ENCODE measurements at regions not wholly inside any gene's neighbourhood (a gene's known extent, or its start where the extent isn't known, plus 50 kb on each side); places are given as distances from the start of the nearest gene placed in this dataset.

DNA sequence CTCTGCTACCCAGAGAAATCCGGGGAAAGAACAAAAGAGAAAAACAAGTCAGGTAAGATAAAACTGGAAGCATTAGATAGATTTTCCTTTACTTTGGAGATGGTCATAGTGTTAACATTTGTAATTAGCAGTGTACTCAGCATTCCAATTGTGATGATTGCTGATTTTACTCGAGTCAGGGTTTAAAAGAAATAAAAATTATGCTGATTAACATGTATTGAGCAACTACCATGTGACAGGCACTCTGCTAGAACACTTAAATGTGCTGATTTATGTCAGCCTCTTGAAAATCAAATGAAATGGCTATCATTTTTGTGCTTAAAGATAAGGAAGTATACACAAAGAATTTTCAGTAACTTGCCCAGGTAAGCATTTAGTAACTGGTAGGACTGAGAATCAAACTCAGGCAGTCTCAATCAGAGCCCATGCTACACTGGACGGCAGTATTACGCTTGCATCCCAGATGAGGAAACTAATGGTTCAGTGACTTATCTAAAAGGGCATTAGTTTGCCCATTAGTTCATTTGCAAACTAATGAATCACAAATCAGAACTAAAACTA lies 735.1 kb upstream of the SORCS1 start:
- H3K4me1 ChIP-seq: no peaks in the 10 kb centered on the region
- H3K9me3 ChIP-seq: no peaks in the 10 kb centered on the region
- 47 to 68% methylated on average over 4 of the region's 4 CpGs for WGBS, 2 donors
- ATAC-seq (ENCODE audit: low FRiP score in 2 of 2) (no peak), DNase-seq (no peak)
- no peaks in the 10 kb centered on the region for H3K27me3 ChIP-seq
- TF ChIP-seq POLR2A (IDR thresholded peaks at IDR 0.05) (no peak), EP300 (IDR thresholded peaks at IDR 0.05) (no peak), POLR2AphosphoS5 (IDR thresholded peaks at IDR 0.05) (no peak)
- TF ChIP-seq, protein P1, sequence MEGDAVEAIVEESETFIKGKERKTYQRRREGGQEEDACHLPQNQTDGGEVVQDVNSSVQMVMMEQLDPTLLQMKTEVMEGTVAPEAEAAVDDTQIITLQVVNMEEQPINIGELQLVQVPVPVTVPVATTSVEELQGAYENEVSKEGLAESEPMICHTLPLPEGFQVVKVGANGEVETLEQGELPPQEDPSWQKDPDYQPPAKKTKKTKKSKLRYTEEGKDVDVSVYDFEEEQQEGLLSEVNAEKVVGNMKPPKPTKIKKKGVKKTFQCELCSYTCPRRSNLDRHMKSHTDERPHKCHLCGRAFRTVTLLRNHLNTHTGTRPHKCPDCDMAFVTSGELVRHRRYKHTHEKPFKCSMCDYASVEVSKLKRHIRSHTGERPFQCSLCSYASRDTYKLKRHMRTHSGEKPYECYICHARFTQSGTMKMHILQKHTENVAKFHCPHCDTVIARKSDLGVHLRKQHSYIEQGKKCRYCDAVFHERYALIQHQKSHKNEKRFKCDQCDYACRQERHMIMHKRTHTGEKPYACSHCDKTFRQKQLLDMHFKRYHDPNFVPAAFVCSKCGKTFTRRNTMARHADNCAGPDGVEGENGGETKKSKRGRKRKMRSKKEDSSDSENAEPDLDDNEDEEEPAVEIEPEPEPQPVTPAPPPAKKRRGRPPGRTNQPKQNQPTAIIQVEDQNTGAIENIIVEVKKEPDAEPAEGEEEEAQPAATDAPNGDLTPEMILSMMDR (IDR thresholded peaks at IDR 0.05): no peak
- H3K27ac ChIP-seq: peak overlapping the region in 1 of 4 donors; percentile 33
- H3K36me3 ChIP-seq: no peaks in the 10 kb centered on the region
- no peak overlapping the region for H3K4me3 ChIP-seq

DNA sequence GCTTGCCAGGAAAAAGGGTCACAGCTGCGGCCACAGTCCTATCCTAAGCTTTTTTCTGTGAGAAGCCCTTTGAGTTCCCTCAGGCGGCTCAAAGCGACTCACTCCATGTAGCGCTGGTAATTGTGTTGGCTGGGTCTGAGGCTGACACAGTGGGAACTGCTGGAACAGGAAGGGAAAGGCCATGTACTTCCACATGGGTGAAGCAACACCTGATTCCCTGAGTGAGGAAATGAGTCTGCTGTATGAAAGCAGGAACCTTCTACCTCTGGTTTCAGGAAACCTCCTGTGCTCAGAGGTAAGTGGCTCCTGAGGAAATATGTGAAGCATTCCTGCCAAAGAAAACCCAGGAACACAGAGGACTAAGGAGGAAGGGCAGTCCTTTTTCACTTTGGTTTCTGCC lies 734.6 kb upstream of the SORCS1 start:
- no peak for TF ChIP-seq POLR2AphosphoS5 (IDR thresholded peaks at IDR 0.05)
- TF ChIP-seq EP300 (IDR thresholded peaks at IDR 0.05): no peak
- TF ChIP-seq POLR2A (IDR thresholded peaks at IDR 0.05): no peak
- TF ChIP-seq, protein P1 (IDR thresholded peaks at IDR 0.05): no peak
- H3K27ac ChIP-seq: peak overlapping the region in 1 of 4 donors; percentile 33
- DNase-seq: peak in 1 of 2 donors; percentile 65
- H3K4me3 ChIP-seq: no peak overlapping the region
- ATAC-seq (ENCODE audit: low FRiP score in 2 of 2): peak; percentile 35 to 37
- no peaks in the 10 kb centered on the region for H3K4me1 ChIP-seq
- 85 to 88% methylated on average over 4 of the region's 4 CpGs for WGBS, 2 donors
- H3K27me3 ChIP-seq: no peaks in the 10 kb centered on the region
- H3K36me3 ChIP-seq: no peaks in the 10 kb centered on the region
- H3K9me3 ChIP-seq: no peaks in the 10 kb centered on the region

DNA sequence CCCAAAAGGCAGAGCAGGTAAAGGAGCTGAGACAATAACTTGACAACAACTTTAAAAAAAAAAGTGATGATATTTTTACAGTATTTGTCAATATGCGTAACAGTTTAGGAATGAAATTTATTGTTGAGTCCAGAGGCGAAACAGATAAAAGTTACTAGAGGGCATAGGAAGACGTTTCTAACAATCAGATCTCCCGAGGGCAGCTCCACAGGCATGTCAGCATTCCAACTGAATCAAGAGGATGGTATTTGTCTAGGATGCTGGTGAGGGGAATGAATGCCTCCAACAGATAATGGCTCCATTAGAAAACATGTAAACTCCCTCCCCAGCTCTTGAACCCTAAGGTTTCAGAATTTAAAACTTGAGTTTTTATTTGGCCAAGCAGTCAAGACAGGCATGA lies 733.9 kb upstream of the SORCS1 start:
- no peak for ATAC-seq (ENCODE audit: low FRiP score in 2 of 2)
- no peak overlapping the region for H3K27ac ChIP-seq
- no peaks in the 10 kb centered on the region for H3K9me3 ChIP-seq
- DNase-seq: no peak
- 76 to 77% methylated on average over 4 of the region's 4 CpGs for WGBS, 2 donors
- no peaks in the 10 kb centered on the region for H3K36me3 ChIP-seq
- TF ChIP-seq POLR2AphosphoS5 (IDR thresholded peaks at IDR 0.05): no peak
- no peak for TF ChIP-seq POLR2A (IDR thresholded peaks at IDR 0.05)
- TF ChIP-seq, protein P1 (IDR thresholded peaks at IDR 0.05): no peak
- no peak for TF ChIP-seq EP300 (IDR thresholded peaks at IDR 0.05)
- H3K27me3 ChIP-seq: no peaks in the 10 kb centered on the region
- H3K4me3 ChIP-seq: no peak overlapping the region
- H3K4me1 ChIP-seq: no peaks in the 10 kb centered on the region

DNA sequence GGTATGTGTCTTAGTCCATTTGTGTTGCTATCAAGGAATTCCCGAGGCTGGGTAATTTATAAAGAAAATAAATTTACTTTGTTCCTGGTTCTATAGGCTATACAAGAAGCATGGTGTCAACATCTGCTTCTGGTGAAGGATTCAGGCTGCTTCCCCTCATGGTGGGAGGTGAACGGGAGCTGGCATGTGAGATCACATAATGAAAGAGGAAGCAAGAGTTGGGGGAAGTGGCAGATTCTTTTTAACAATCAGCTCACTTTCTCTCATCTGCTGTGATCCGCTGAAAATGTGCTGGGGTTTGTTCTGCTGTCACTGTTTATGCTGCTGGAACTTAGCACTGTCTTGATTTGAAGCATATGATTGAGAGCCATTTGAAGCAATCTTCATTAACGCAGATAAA lies 730.0 kb upstream of the SORCS1 start:
- Histone ChIP-seq H3K9me3 (no peaks in the 10 kb centered on the region), H3K27ac (no peak overlapping the region), H3K4me3 (no peak overlapping the region), H3K36me3 (no peaks in the 10 kb centered on the region), H3K4me1 (no peaks in the 10 kb centered on the region), H3K27me3 (no peaks in the 10 kb centered on the region)
- 44 to 61% methylated on average over 4 of the region's 4 CpGs for WGBS, 2 donors
- no peak for ATAC-seq (ENCODE audit: low FRiP score in 2 of 2)
- no peak for DNase-seq
- TF ChIP-seq POLR2AphosphoS5 (IDR thresholded peaks at IDR 0.05) (no peak), EP300 (IDR thresholded peaks at IDR 0.05) (no peak), POLR2A (IDR thresholded peaks at IDR 0.05) (no peak)
- TF ChIP-seq, protein P1 (IDR thresholded peaks at IDR 0.05): no peak

DNA sequence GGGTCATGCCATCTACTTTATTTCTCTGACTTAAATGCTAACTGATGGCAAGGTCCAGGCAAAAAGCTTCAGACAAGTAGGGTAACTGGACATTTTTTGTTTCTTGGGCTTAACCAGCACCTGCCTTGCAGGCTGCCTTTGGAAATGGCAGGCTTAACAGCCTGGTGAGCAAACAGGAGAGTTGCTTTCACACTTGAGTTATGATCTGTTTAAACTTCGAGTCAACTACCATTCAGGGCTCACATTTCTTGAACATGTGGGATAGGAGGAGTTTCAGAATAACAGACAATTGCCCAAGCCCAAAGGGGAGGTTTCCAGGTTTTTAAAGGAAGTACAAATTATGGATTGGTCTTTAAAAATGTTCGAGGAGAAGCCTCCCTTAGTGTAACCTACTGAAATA lies 724.6 kb upstream of the SORCS1 start:
- H3K27ac ChIP-seq: no peak overlapping the region
- H3K4me3 ChIP-seq: no peak overlapping the region
- no peaks in the 10 kb centered on the region for H3K9me3 ChIP-seq
- H3K4me1 ChIP-seq: no peaks in the 10 kb centered on the region
- ATAC-seq (ENCODE audit: low FRiP score in 2 of 2) (no peak), DNase-seq (no peak)
- no peak for TF ChIP-seq EP300 (IDR thresholded peaks at IDR 0.05)
- TF ChIP-seq POLR2AphosphoS5 (IDR thresholded peaks at IDR 0.05): no peak
- TF ChIP-seq POLR2A (IDR thresholded peaks at IDR 0.05): no peak
- TF ChIP-seq, protein P1 (IDR thresholded peaks at IDR 0.05): no peak
- no peaks in the 10 kb centered on the region for H3K36me3 ChIP-seq
- no peaks in the 10 kb centered on the region for H3K27me3 ChIP-seq
- 39 to 43% methylated on average over 2 of the region's 2 CpGs for WGBS, 2 donors

All from upper lobe of left lung (tissue), 6 donors.